Hindlimb muscle (tissue), 1 donor: ENCODE measurements at regions not wholly inside any gene's neighbourhood (a gene's known extent, or its start where the extent isn't known, plus 50 kb on each side); places are given as distances from the start of the nearest gene placed in this dataset.
"Not testable (repeated sequence)": the region's sequence is repeated elsewhere in the genome, so short reads cannot be mapped to it uniquely, and the experiment has no call there.

Experiments
- DNase-seq: peaks from one replicate; pipeline ENCODE4 v3.0.0-alpha.2; 2013

DNA sequence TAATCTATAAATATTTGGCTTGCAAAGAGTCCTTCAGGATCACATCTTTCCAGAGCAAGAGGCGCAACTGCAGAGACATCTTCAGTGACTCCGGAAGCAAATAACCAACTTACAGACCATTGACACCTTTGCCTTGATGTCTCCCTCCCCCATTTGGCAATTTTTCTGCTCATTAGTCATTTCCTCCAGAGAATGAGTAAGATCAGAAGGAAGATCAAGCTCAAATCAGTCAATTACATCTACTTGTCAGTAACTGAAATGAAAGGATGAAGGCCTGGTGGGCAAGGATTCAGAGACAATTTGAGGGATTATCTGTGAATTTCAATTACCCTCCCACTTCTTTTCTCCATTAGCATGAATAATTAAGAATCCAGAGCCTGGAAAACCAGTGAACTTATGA is 665.6 kb upstream of the CPEB2 start:
- no peak for DNase-seq

DNA sequence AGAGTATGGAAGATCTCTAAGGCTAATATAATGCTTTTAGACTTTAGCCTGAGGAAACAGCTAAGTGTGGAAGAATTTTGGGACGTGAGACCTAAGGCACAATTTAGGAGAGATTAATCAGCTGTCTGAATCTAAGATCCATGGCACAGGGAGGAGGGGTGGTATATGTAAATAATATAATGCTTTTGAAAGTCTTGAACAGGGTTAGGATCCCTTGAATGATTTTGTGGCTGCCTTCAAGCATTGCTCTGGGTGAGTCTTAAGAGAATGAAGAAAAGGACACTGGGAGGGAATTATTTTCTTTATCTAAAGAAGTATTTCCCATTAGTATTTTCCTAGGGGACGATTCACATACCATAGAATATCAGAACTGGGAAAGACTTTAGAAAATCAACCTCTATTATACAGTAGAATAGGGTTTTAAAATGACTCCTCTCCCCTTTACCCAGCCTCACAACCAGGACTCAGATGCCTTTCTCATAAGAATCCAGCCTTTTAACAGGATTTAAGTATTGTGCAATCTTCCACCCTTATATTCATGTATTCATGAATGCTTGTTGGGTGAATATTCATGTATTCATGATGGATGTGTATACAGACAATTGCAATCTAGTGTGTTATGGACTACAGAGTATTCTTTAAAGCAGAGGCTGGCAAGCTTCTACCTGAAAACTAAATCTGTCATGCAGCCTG is 664.2 kb upstream of the CPEB2 start:
- DNase-seq: no peak

DNA sequence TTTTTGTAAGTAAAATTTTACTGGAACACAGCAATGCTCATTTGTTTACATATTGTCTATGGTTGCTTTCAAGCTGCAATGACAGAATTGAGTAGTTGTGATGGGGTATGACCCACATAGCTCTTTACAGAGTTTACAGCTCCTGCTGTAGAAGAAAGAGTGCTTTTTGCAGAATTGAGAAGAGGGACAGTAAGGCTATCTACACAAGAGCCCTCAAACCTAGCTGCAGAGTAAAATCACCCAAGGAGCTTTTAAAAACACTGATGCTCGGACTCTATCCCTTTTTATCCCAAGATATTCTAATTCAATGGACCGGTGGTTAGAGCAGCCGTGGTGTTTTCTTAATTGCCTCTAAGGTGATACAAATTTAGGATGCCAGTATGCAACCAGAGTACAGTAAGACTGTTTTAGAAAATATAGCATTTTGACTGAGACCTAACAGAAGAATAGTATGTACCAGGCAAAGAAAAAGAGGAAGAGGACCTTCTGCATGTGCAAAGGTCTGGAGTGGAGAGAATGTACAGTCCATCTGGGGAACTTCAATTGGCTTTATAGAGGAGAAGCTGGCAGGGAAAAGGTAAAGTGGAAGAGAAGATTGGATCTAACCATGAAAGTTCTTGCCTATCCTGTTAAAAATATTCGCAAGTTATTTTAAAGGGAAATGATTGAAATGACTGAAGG is 663.6 kb upstream of the CPEB2 start:
- no peak for DNase-seq

DNA sequence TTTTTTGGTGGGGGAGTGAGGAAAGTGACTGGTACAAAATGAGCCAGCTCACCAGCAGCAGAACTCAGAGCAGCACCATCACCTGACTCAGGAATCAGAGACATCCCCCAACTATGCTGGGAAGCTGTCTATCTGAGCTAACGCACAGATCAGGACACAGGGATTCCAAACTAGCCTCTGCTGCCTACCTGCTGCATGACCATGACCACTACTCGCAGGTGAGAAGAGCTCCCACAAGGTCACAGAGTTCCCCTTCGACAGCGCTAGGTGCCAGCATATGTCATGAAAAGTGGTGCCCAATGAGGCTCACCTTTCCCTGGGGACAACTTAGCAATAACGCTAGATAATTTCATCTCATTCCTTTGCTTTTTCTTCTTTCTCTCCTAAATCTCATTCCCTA is 662.6 kb upstream of the CPEB2 start:
- no peak for DNase-seq

DNA sequence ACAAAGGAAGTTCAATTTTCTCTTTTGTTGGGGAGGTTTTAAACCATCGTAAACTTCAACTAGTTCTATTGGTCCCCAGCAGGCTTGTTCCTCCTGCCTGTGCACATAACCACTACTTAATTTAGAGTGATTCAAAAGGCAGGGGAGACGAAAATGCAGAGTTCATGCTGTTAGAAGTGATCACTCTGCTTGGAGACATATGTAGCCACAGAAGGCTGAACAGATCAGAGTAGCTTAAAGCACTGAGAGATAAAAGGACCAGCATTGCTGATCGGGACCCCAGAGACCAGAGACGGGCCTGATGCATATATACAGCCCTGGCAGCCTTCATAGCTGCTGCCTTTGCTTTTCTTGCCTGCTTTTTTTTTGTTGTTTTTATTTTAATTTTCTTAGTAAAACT is 662.0 kb upstream of the CPEB2 start:
- no peak for DNase-seq

DNA sequence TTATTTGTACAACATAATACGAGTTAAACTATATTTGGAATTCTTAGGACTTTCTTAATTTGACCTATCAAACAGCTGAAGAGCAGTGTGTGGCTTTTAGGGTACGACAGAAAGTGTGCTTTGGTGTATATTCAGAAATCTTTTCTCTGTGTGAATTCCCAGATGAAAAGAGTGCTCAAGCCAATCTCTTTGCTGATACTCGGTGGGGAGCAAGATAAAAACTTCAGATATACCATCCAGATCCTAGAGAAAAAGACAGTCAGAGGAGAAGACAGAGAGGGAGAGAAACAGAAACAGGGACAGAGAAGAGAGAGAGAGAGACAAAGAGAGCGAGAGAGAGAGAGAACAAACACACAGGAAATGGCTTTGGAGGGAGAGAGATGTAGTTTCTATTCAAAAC is 658.3 kb upstream of the CPEB2 start:
- DNase-seq: no peak

DNA sequence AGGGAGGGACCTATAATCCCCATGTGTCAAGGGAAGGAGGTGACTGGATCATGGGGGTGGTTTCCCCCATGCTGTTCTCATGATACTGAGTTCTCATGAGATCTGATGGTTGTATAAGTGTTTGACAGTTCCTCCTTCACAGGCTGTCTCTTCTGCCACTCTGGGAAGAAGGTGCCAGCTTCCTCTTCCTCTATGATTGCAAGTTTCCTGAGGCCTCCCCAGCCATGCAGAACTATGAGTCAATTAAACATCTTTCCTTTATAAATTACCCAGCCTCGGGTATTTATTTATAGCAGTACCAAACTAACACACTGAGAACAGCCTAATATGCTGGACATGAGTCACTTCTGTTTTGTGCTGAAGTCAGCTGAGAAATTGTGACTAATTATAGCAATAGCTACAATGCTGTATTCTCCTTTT is 656.9 kb upstream of the CPEB2 start:
- DNase-seq: no peak

DNA sequence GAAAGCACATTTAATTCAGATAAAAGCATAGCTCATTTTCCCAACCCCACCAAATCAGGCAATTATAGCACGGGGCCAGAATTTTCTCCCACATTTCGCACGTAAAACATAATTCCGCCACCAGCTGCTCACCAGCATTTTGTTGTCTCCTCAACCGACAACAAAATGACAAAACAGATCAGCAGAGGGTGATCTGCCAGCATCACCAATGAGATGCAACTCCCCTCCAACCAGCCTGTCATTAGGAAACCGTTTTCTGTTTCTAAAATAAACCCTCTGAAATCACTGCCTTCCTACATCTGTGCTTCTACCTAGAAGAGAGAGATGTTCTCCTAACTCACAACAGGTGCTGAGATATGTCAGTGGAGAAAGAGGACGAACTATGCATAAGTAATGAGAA is 654.8 kb upstream of the CPEB2 start:
- no peak for DNase-seq

DNA sequence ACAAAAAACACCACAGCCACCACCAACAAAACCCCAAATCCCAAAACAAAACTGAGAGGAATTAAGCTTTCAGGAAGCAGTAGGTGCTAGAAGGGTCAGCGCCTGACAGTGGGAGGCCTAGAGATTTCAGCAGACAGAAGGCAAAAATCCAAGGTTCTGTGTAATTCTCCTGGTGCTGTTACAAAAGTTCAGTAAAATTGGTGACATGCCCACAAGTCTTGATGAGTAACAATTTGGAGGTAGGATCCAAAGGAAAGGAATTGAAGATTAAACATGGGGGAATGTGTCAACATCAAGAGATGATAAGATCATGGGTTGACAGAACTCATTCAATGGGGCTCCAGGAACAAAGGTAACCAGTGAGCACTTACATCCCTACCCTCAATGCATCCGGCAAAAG is 653.8 kb upstream of the CPEB2 start:
- no peak for DNase-seq

DNA sequence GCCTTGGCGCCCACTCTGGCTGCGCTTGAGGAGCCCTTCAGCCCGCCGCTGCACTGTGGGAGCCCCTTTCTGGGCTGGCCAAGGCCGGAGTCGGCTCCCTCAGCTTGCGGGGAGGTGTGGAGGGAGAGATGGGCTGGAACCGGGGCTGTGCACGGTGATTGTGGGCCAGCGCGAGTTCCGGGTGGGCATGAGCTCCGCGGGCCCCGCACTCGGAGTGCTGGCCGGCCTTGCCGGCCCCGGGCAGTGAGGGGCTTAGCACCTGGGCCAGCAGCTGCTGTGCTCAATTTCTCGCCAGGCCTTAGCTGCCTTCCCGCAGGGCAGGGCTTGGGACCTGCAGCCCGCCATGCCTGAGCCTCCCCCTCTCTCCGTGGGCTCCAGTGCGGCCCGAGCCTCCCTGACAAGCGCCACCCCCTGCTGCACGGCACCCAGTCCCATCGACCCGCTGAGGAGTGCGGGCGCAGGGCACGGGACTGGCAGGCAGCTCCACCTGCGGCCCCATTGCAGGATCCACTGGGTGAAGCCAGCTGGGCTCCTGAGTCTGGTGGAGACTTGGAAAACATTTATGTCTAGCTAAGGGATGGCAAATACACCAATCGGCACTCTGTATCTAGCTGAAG is 643.6 kb upstream of the CPEB2 start:
- not testable (repeated sequence) for DNase-seq

DNA sequence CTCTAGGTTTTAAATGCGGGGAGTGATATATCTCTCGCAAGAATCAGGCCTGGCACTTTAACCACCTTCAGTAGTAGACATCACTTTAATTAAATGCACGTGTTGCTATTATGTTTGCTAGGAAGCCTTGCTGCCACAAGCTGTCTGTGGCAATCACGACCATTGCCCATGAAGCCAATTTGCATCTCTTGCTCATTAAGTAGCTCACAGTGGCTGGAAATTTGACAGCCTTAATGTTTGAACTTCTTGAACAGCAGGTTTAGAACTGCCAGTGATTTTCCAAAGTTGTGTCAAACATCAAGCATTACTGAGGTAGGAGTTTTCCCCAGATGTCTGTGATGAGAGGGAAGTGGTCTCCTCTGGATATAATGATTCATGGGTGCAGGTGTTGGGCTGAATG is 642.3 kb upstream of the CPEB2 start:
- no peak for DNase-seq

DNA sequence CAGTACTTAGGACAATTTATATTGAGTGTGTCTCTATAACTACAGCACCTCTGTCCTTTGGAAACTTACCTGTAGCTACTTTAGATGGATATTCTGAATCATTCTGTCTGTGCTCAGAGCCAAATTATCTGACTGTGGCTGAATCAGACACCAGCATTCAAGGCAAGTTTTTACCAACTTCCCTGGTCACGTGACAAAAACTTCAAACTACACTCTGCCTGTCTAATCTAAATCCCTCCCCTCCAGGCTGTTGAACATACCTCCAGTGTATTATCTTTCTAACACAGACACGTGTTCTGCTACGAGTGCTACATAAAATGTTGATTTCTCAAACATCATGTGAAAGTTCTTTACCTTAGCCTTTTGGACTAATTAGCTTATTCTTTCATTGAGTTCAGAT is 641.2 kb upstream of the CPEB2 start:
- DNase-seq: no peak

DNA sequence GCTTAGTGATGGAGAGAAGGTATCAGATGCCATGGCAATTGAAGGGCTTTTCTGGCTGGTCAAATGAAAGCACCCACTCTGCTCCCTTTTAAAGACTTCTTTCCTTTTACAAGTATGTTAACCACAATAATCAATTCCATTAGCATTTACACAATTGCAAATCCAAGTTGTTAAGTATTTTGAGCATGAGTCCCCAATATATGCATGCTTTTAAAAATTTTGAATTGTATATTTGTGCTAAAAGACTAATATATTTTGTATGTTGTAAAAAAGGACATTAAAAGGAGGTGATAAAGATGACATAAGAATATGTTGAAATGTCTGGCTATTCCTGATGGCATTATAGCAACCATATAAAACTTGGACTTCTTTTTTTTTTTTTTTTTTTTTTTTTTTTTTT is 639.9 kb upstream of the CPEB2 start:
- DNase-seq: no peak

DNA sequence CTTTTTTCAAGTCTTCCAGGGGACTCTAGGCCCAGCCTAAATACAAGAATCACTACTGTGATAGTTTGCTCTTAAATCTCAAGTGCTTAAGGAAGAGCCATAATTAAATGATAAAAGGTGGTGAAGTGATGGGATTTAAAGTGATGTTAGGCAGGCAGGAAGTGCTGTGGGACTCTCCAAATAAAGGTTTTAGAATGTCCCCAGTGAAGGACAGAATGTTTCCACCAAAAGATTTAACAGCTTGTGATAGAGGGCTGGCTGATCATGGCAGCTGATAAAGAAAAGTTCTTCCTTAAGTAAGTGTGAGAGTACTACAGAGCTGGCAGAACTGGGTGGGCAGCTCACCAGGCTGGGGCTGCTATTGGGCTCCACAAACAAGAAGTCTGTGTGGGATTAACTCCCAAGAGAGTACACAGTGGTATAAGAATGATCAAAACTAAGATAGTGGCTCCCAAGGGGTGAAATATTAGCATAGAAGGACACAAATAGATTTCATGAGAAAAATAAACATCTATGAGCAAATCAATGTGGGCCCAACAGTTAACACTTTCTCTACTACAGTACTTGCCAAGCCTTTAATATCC is 637.2 kb upstream of the CPEB2 start:
- DNase-seq: no peak

DNA sequence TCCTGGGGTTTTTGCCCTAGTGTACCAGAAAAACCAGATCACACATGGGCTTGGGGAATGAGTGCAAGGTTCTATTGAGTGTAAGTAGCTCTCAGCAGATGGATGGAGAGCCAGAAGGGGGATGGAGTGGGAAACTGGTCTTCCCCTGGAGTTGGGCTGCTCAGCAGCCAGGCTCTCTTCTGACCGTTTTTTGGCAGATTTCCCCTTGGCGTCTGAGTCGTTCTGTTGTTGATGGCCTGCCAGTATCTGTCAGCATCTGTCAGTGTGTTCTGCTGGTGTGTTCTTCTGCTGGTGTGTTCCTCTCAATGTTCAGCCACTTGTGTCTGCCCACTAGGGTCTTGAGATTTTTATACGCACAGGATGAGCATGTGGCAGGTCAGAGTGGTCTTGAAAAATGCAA is 633.9 kb upstream of the CPEB2 start:
- no peak for DNase-seq

DNA sequence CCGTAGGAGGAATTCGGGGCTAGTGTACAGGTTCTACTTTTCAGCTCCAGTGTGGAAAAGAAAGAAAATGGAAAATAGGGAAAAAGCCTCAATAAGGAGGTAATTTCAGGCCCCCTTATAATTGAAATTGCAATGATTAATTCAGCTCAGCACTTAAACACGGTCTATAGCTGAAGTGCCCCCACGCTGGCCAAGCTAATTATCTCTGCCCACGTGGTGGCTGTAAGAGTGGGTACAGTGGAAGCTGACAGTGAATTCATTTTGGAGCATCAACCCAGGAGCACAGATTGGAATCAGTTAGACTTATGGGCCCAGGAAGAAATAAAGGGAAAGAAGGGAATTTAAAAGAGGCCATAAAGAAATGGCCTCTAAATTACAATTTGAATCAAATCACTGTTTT is 631.1 kb upstream of the CPEB2 start:
- DNase-seq: no peak

DNA sequence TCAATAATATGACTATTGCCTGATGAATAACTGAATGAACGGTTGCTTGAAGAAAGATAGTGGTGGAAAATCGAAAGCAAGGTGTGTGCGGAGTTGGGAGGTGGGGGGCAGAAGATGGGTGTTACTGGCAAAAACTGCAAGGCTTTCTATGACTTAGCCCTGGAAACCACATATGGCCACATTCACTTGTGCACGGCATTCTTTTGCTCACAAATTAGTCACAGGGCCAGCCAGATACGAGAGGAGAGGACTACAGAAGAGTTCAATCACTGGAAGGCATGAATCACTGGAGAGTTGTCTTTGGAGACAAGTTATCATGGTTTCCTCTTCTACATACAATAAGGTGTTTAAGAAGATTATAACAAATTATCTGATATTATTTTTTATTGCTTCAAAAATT is 626.5 kb upstream of the CPEB2 start:
- no peak for DNase-seq

DNA sequence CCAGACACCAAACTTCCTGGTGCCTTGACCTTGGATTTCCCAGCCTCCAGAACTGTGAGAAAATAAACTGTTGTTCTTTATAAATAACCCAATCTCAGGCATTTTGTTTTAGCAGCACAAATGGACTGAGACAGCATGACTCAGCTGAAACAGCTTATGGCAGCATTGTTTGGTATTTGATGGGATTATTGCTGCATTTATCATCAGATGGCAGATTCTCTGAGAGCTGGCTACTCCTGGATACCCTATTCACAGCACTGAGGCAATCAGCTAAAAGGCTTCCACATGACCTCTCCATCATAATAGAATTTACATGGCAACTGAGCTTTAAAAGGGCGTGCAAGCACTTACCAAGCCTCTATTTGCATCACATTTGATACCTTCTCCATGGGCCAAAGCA is 623.1 kb upstream of the CPEB2 start:
- DNase-seq: no peak

DNA sequence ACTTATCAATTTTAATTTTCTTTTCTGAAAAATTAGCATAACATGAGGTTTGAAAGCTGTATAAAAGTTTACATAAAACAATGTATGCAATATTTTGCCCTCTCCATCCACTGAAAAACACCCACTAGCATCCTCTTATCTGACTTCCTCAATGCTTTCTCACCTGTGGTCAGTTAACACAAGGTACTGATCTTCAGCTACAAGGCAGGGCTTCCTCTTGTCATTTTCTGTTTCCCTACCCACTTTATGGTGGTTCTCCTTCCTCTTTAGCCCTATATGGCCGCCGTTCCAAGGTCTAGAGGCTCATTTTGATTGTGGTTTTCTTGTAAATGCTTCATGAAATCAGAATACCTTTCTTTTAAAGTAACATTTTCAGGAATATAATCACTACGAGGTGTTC is 618.6 kb upstream of the CPEB2 start:
- DNase-seq: no peak

DNA sequence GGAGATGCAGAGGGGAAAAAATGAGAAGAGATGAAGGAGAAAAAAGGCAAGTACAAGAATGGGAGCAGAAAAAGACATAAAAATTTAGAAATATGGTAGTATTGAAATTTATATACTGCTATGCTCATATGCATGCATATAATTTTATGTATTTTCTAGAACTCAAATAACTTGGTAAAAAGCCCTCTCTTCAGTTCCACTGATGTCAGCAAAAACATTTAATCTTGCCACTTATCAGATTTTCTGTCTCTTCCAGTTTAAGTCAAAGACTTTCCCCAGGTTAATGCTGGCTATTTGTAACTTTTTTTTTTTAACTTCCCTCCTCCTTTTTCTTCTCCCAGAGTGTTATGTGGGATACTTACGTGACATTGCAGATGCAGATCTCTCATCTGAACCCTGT is 617.5 kb upstream of the CPEB2 start:
- no peak for DNase-seq

DNA sequence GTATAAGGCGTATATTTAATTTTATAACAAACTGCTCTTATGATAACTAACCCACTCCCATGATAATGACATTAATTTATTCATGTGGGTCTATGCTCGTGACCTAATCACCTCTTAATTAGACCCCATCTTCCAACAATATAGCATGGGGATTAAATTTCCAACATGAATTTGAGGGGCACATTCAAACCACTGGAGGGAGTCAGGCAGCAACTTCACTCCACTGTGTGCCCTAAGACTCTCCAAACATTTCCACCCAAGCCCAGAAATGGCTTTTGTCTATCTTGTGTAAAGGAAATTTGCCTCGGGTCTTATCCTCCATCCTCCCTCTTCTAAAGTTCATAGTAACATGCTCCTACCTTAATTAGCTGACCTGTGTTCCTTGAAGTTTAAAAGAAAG is 616.1 kb upstream of the CPEB2 start:
- DNase-seq: no peak

DNA sequence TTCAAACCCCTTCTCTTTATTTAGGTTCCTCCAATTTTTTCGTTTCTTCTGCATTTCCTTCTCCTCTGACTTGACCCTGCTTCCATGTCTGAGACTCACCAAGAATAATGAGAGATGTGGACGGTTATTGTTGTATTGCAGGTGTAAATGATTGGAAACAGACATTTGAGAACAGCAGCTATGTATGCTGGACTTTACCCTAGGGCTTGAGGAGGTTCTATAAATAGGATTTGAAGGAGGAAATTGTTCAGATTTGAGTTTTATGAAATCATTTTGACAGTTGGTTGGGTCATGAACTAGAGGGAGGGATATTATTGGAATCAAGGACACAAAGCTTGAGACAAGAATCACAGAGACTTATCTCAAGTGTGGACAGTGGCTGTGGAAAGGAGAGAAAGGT is 614.6 kb upstream of the CPEB2 start:
- no peak for DNase-seq

DNA sequence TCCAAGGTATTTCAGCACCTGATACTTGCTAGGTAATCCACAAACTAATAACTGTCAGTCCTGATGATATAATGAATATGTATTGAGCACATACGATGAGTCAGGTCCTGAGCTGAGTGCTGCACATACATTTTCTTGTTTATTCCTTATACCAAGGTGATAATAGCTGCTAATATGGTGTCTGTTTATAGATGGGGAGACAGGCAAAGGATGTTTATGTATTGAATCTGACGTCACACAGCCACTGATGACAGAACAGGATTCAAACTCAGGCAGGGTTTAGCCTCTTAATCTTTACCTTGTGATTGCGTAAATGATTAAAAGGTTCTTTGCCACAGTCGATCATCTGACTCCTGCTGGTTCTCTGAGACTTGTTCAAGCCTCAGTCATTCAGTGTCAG is 609.9 kb upstream of the CPEB2 start:
- DNase-seq: no peak

DNA sequence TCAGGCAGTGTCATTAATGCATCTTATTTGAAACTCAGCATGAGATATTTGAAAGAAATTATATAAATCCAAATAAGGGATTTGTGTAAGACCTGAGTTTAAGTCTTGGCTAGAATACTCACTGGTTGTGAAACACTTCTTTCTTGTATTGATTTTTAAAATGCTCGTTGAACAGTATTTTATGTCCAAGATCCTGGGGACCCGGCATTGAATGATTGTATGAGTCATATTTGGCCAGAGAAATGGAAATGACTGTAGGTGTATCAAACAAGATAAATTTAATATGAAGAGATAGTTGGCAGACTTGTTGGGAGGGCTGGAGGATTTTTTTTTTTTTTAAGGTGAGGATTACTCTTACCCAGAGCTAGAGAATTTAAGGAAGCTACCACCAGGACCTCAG is 606.1 kb upstream of the CPEB2 start:
- DNase-seq: no peak
